Mammary epithelial cell (primary cell): ENCODE measurements at regions not wholly inside any gene's neighbourhood (a gene's known extent, or its start where the extent isn't known, plus 50 kb on each side); places are given as distances from the start of the nearest gene placed in this dataset.

Source experiments
- EZH2 ChIP-seq: IDR thresholded peaks from 2 replicates; pipeline ENCODE4 v1.6.1; 2012; ENCODE audit warnings: low read length, inconsistent platforms, borderline replicate concordance
- TF ChIP-seq, protein P1 (sequence below), 2 donors: IDR thresholded peaks in 1 of 2; conservative IDR thresholded peaks in 1 of 2; 2 replicates each; pipeline ENCODE4 v1.5.1; 2011 to 2012; ENCODE audit warnings: inconsistent platforms in 2 of 2, low read length in 2 of 2, mild to moderate bottlenecking in 2 of 2, control low read depth in 1 of 2, low read depth in 1 of 2; ENCODE audit not compliant: insufficient read depth in 1 of 2; ENCODE audit errors: extremely low read depth in 1 of 2

DNA sequence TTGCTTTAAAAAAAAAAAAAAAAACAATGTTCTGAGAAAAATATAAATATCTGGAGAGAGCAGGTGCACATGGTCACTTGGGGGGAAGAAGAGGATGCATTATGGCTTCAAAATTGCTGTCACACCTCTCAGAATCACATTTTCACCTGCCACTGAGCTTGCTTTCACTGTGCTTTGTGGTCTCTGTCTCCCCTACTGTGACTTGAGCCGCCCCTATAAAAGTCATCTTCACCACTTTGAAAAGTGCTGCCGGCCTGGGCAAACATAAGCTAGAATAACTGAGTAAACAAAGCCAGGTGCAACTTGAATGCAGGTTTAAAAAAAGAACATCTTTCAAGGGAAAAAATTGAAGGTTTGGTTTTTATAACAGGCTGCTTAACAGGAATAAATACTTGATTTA, 368.1 kb upstream of the GRIA1 start:
- TF ChIP-seq, protein P1, sequence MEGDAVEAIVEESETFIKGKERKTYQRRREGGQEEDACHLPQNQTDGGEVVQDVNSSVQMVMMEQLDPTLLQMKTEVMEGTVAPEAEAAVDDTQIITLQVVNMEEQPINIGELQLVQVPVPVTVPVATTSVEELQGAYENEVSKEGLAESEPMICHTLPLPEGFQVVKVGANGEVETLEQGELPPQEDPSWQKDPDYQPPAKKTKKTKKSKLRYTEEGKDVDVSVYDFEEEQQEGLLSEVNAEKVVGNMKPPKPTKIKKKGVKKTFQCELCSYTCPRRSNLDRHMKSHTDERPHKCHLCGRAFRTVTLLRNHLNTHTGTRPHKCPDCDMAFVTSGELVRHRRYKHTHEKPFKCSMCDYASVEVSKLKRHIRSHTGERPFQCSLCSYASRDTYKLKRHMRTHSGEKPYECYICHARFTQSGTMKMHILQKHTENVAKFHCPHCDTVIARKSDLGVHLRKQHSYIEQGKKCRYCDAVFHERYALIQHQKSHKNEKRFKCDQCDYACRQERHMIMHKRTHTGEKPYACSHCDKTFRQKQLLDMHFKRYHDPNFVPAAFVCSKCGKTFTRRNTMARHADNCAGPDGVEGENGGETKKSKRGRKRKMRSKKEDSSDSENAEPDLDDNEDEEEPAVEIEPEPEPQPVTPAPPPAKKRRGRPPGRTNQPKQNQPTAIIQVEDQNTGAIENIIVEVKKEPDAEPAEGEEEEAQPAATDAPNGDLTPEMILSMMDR (conservative IDR thresholded peaks at IDR 0.05 in 1 of 2, IDR thresholded peaks at IDR 0.05 in 1 of 2; ENCODE audit: extremely low read depth in 1 of 2, insufficient read depth in 1 of 2, low read depth in 1 of 2, low read length in 2 of 2), result no peak
- no peak for TF ChIP-seq EZH2
